ENCODE measurements at regions not wholly inside any gene's neighbourhood (a gene's known extent, or its start where the extent isn't known, plus 50 kb on each side); places are given as distances from the start of the nearest gene placed in this dataset.

DNA sequence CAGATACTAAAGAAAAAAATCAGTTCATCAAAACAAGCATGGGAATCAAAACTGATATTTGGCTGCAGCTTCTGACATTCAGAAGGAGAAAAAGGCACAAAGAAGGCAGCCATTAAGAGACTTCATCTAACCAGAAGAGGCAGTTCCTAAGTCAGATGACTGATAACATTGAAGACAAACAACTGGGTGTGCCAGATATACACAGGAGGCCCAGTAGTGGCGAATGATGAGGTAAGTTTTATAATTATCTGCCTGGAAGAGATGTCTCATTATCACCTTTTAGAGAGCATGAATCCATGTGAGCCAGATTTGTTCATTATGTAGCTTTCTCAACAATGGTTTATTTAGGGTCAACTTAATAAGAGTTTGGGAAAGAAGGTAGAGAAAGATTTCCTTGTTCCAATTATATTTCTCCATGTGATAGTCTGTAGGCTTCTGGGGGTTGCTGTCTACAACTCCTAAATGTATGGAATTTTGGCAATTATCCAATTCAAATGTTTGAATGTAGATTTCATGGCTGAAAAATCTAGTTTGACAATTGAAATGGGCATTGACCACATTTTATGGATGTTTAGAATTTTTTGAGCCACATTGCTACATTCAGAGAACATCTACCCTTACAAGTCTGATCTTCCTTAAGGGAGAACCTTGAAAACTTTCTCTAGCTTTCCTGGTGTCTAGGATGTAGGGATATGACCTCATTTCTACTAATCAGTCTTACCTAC, 50.4 kb upstream of the RASGRF1 start:
- 0% methylated on average over 1 of the region's 1 CpG for WGBS (ENCODE audit: low lambda C conversion rate)
- ChIA-PET CTCF (interaction anchor here (1.0 kb wide), 1 partner anchor 113 kb away, joined by 3 read pairs; no protein-coding TSS in a partner anchor), POLR2A (no interaction called here)
- Histone ChIP-seq H3K4me2 (no peak overlapping the region), H3K79me2 (ENCODE audit: insufficient read depth) (no peaks in the 10 kb centered on the region), H3K27me3 (ENCODE audit: insufficient read depth) (no peaks in the 10 kb centered on the region), H3K9me2 (no peaks in the 10 kb centered on the region), H3K36me3 (replicated peaks in 1 of 2; ENCODE audit: control insufficient read depth in 1 of 2, insufficient read depth in 2 of 2, low read length in 1 of 2) (no peaks in the 10 kb centered on the region), H3K27ac (ENCODE audit: low read depth in 2 of 2, low read length in 1 of 2) (no peak overlapping the region), H3K4me1 (ENCODE audit: control insufficient read depth in 1 of 2, insufficient read depth in 2 of 2, low read depth in 1 of 2, low read length in 1 of 2) (no peaks in the 10 kb centered on the region), H4K20me1 (ENCODE audit: insufficient read depth) (no peaks in the 10 kb centered on the region), H3K4me3 (ENCODE audit: low read depth in 2 of 2, low read length in 1 of 2) (no peak overlapping the region), H3K9ac (no peak overlapping the region), H3K9me3 (no peaks in the 10 kb centered on the region), H3F3A (replicated peaks; ENCODE audit: insufficient read depth) (no peaks in the 10 kb centered on the region), H2AFZ (ENCODE audit: low read depth) (no peak overlapping the region)
- no peak for TF ChIP-seq RXRA (IDR thresholded peaks at IDR 0.05; ENCODE audit: borderline replicate concordance, low read depth)
- TF ChIP-seq RFX5 (IDR thresholded peaks at IDR 0.05; ENCODE audit: low read length), result no peak
- no peak for TF ChIP-seq YY1 (IDR thresholded peaks at IDR 0.05; ENCODE audit: low read depth)
- TF ChIP-seq, protein P1, sequence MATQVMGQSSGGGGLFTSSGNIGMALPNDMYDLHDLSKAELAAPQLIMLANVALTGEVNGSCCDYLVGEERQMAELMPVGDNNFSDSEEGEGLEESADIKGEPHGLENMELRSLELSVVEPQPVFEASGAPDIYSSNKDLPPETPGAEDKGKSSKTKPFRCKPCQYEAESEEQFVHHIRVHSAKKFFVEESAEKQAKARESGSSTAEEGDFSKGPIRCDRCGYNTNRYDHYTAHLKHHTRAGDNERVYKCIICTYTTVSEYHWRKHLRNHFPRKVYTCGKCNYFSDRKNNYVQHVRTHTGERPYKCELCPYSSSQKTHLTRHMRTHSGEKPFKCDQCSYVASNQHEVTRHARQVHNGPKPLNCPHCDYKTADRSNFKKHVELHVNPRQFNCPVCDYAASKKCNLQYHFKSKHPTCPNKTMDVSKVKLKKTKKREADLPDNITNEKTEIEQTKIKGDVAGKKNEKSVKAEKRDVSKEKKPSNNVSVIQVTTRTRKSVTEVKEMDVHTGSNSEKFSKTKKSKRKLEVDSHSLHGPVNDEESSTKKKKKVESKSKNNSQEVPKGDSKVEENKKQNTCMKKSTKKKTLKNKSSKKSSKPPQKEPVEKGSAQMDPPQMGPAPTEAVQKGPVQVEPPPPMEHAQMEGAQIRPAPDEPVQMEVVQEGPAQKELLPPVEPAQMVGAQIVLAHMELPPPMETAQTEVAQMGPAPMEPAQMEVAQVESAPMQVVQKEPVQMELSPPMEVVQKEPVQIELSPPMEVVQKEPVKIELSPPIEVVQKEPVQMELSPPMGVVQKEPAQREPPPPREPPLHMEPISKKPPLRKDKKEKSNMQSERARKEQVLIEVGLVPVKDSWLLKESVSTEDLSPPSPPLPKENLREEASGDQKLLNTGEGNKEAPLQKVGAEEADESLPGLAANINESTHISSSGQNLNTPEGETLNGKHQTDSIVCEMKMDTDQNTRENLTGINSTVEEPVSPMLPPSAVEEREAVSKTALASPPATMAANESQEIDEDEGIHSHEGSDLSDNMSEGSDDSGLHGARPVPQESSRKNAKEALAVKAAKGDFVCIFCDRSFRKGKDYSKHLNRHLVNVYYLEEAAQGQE (IDR thresholded peaks at IDR 0.05; ENCODE audit: low read depth, low read length), result no peak
- TF ChIP-seq, protein P2, sequence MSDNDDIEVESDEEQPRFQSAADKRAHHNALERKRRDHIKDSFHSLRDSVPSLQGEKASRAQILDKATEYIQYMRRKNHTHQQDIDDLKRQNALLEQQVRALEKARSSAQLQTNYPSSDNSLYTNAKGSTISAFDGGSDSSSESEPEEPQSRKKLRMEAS (IDR thresholded peaks at IDR 0.05; ENCODE audit: low read depth), result no peak
- TF ChIP-seq MXI1 (IDR thresholded peaks at IDR 0.05; ENCODE audit: low read depth, low read length), result no peak
- TF ChIP-seq, protein P3, sequence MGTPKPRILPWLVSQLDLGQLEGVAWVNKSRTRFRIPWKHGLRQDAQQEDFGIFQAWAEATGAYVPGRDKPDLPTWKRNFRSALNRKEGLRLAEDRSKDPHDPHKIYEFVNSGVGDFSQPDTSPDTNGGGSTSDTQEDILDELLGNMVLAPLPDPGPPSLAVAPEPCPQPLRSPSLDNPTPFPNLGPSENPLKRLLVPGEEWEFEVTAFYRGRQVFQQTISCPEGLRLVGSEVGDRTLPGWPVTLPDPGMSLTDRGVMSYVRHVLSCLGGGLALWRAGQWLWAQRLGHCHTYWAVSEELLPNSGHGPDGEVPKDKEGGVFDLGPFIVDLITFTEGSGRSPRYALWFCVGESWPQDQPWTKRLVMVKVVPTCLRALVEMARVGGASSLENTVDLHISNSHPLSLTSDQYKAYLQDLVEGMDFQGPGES (IDR thresholded peaks at IDR 0.05; ENCODE audit: low read depth, low read length), result no peak
- TF ChIP-seq, protein P4, sequence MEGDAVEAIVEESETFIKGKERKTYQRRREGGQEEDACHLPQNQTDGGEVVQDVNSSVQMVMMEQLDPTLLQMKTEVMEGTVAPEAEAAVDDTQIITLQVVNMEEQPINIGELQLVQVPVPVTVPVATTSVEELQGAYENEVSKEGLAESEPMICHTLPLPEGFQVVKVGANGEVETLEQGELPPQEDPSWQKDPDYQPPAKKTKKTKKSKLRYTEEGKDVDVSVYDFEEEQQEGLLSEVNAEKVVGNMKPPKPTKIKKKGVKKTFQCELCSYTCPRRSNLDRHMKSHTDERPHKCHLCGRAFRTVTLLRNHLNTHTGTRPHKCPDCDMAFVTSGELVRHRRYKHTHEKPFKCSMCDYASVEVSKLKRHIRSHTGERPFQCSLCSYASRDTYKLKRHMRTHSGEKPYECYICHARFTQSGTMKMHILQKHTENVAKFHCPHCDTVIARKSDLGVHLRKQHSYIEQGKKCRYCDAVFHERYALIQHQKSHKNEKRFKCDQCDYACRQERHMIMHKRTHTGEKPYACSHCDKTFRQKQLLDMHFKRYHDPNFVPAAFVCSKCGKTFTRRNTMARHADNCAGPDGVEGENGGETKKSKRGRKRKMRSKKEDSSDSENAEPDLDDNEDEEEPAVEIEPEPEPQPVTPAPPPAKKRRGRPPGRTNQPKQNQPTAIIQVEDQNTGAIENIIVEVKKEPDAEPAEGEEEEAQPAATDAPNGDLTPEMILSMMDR (IDR thresholded peaks at IDR 0.05), result no peak
- TF ChIP-seq TEAD4 (IDR thresholded peaks at IDR 0.05; ENCODE audit: borderline replicate concordance, insufficient read depth), result no peak
- no peak for TF ChIP-seq POLR2AphosphoS5 (IDR thresholded peaks at IDR 0.05; ENCODE audit: low read depth, low read length)
- no peak for TF ChIP-seq RAD21 (IDR thresholded peaks at IDR 0.05; ENCODE audit: low read length)
- TF ChIP-seq GABPA (IDR thresholded peaks at IDR 0.05; ENCODE audit: low read depth), result no peak
- TF ChIP-seq, protein P5, sequence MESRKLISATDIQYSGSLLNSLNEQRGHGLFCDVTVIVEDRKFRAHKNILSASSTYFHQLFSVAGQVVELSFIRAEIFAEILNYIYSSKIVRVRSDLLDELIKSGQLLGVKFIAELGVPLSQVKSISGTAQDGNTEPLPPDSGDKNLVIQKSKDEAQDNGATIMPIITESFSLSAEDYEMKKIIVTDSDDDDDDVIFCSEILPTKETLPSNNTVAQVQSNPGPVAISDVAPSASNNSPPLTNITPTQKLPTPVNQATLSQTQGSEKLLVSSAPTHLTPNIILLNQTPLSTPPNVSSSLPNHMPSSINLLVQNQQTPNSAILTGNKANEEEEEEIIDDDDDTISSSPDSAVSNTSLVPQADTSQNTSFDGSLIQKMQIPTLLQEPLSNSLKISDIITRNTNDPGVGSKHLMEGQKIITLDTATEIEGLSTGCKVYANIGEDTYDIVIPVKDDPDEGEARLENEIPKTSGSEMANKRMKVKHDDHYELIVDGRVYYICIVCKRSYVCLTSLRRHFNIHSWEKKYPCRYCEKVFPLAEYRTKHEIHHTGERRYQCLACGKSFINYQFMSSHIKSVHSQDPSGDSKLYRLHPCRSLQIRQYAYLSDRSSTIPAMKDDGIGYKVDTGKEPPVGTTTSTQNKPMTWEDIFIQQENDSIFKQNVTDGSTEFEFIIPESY (IDR thresholded peaks at IDR 0.05; ENCODE audit: borderline replicate concordance, low read depth), result no peak
- TF ChIP-seq, protein P6, sequence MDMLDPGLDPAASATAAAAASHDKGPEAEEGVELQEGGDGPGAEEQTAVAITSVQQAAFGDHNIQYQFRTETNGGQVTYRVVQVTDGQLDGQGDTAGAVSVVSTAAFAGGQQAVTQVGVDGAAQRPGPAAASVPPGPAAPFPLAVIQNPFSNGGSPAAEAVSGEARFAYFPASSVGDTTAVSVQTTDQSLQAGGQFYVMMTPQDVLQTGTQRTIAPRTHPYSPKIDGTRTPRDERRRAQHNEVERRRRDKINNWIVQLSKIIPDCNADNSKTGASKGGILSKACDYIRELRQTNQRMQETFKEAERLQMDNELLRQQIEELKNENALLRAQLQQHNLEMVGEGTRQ (IDR thresholded peaks at IDR 0.05; ENCODE audit: borderline replicate concordance, low read depth, low read length), result no peak
- TF ChIP-seq EP300 (IDR thresholded peaks at IDR 0.05; ENCODE audit: borderline replicate concordance in 1 of 2, low read depth in 1 of 2, low read length in 1 of 2), result no peak
- TF ChIP-seq GATA2 (CRISPR knock-in tag; IDR thresholded peaks at IDR 0.05), result no peak
- TF ChIP-seq NFIC (IDR thresholded peaks at IDR 0.05; ENCODE audit: borderline replicate concordance), result no peak
- TF ChIP-seq, protein P7, sequence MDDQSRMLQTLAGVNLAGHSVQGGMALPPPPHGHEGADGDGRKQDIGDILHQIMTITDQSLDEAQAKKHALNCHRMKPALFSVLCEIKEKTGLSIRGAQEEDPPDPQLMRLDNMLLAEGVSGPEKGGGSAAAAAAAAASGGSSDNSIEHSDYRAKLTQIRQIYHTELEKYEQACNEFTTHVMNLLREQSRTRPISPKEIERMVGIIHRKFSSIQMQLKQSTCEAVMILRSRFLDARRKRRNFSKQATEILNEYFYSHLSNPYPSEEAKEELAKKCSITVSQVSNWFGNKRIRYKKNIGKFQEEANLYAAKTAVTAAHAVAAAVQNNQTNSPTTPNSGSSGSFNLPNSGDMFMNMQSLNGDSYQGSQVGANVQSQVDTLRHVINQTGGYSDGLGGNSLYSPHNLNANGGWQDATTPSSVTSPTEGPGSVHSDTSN (IDR thresholded peaks at IDR 0.05), result no peak
- no peak for TF ChIP-seq JUND (IDR thresholded peaks at IDR 0.05)
- no peak for DNase-seq
